ENCODE measurements at regions not wholly inside any gene's neighbourhood (a gene's known extent, or its start where the extent isn't known, plus 50 kb on each side); places are given as distances from the start of the nearest gene placed in this dataset.

DNA sequence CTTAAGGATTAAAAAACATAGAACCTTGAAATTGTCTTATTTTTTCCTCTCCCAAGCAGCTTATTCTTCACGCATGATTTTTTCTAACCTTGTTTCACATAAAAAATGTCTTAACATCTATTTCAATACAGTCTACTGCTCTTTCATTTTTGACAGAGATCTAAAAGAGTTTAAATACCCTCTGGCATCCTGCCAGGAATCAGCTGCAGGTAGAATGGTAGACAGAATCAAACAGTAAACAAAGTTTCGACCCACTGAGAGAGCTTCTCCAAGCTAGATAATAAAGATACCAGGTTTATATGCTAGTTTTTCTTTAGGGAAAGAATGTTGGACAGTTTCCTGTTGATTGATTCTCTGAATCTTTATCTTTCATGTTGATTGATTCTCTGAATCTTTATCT, 555.8 kb upstream of the CDH9 start (continued):
- TF ChIP-seq, protein P1, sequence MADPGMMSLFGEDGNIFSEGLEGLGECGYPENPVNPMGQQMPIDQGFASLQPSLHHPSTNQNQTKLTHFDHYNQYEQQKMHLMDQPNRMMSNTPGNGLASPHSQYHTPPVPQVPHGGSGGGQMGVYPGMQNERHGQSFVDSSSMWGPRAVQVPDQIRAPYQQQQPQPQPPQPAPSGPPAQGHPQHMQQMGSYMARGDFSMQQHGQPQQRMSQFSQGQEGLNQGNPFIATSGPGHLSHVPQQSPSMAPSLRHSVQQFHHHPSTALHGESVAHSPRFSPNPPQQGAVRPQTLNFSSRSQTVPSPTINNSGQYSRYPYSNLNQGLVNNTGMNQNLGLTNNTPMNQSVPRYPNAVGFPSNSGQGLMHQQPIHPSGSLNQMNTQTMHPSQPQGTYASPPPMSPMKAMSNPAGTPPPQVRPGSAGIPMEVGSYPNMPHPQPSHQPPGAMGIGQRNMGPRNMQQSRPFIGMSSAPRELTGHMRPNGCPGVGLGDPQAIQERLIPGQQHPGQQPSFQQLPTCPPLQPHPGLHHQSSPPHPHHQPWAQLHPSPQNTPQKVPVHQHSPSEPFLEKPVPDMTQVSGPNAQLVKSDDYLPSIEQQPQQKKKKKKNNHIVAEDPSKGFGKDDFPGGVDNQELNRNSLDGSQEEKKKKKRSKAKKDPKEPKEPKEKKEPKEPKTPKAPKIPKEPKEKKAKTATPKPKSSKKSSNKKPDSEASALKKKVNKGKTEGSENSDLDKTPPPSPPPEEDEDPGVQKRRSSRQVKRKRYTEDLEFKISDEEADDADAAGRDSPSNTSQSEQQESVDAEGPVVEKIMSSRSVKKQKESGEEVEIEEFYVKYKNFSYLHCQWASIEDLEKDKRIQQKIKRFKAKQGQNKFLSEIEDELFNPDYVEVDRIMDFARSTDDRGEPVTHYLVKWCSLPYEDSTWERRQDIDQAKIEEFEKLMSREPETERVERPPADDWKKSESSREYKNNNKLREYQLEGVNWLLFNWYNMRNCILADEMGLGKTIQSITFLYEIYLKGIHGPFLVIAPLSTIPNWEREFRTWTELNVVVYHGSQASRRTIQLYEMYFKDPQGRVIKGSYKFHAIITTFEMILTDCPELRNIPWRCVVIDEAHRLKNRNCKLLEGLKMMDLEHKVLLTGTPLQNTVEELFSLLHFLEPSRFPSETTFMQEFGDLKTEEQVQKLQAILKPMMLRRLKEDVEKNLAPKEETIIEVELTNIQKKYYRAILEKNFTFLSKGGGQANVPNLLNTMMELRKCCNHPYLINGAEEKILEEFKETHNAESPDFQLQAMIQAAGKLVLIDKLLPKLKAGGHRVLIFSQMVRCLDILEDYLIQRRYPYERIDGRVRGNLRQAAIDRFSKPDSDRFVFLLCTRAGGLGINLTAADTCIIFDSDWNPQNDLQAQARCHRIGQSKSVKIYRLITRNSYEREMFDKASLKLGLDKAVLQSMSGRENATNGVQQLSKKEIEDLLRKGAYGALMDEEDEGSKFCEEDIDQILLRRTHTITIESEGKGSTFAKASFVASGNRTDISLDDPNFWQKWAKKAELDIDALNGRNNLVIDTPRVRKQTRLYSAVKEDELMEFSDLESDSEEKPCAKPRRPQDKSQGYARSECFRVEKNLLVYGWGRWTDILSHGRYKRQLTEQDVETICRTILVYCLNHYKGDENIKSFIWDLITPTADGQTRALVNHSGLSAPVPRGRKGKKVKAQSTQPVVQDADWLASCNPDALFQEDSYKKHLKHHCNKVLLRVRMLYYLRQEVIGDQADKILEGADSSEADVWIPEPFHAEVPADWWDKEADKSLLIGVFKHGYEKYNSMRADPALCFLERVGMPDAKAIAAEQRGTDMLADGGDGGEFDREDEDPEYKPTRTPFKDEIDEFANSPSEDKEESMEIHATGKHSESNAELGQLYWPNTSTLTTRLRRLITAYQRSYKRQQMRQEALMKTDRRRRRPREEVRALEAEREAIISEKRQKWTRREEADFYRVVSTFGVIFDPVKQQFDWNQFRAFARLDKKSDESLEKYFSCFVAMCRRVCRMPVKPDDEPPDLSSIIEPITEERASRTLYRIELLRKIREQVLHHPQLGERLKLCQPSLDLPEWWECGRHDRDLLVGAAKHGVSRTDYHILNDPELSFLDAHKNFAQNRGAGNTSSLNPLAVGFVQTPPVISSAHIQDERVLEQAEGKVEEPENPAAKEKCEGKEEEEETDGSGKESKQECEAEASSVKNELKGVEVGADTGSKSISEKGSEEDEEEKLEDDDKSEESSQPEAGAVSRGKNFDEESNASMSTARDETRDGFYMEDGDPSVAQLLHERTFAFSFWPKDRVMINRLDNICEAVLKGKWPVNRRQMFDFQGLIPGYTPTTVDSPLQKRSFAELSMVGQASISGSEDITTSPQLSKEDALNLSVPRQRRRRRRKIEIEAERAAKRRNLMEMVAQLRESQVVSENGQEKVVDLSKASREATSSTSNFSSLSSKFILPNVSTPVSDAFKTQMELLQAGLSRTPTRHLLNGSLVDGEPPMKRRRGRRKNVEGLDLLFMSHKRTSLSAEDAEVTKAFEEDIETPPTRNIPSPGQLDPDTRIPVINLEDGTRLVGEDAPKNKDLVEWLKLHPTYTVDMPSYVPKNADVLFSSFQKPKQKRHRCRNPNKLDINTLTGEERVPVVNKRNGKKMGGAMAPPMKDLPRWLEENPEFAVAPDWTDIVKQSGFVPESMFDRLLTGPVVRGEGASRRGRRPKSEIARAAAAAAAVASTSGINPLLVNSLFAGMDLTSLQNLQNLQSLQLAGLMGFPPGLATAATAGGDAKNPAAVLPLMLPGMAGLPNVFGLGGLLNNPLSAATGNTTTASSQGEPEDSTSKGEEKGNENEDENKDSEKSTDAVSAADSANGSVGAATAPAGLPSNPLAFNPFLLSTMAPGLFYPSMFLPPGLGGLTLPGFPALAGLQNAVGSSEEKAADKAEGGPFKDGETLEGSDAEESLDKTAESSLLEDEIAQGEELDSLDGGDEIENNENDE (IDR thresholded peaks at IDR 0.05; ENCODE audit: insufficient replicate concordance, low read length), result no peak
- TF ChIP-seq RBBP5 (IDR thresholded peaks at IDR 0.05; ENCODE audit: borderline replicate concordance, low read depth, low read length), result no peak
- TF ChIP-seq BRCA1 (IDR thresholded peaks at IDR 0.05; ENCODE audit: low read depth, low read length), result no peak
- TF ChIP-seq, protein P2, sequence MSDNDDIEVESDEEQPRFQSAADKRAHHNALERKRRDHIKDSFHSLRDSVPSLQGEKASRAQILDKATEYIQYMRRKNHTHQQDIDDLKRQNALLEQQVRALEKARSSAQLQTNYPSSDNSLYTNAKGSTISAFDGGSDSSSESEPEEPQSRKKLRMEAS (IDR thresholded peaks at IDR 0.05), result no peak
- TF ChIP-seq JUN (IDR thresholded peaks at IDR 0.05; ENCODE audit: low read depth, low read length), result no peak
- no peak for TF ChIP-seq BACH1 (IDR thresholded peaks at IDR 0.05; ENCODE audit: low read length)

All from H1 (cell line).